B cell (primary cell): ENCODE measurements at regions not wholly inside any gene's neighbourhood (a gene's known extent, or its start where the extent isn't known, plus 50 kb on each side); places are given as distances from the start of the nearest gene placed in this dataset.

Source experiments
- ATAC-seq: fragments of 200-7000 bp; cut with Tn5 transposase; one replicate; pipeline ENCODE4 v1.10.0; 2021; ENCODE audit warnings: low read depth, mild to moderate bottlenecking, moderate number of reproducible peaks, moderate library complexity
- CTCF ChIA-PET: fragments of 350-600 bp; sonication (Branson Sonifier 250); formaldehyde crosslinking; loops from one replicate; lab custom pipeline; 2021; ENCODE audit warnings: antibody characterized with exemption, inconsistent platforms; lab: Charles Lee
- POLR2A ChIA-PET: fragments of 350-600 bp; sonication (Branson Sonifier 250); formaldehyde crosslinking; loops from one replicate; lab custom pipeline; 2021; ENCODE audit warnings: antibody characterized with exemption; lab: Charles Lee
- DNase-seq: peaks from one replicate; pipeline ENCODE4 v3.0.0; 2013
- H2AFZ ChIP-seq: 2 replicates; pipeline ENCODE4 v1.6.1; 2012; ENCODE audit warnings: mild to moderate bottlenecking, low read depth, low read length; ENCODE audit not compliant: insufficient read depth, poor library complexity, severe bottlenecking
- H3K27ac ChIP-seq, 2 donors: 1 replicate in 1 of 2; 2 replicates in 1 of 2; pipeline ENCODE4 v1.5.1; 2012 to 2013; ENCODE audit warnings: low read length in 2 of 2, mild to moderate bottlenecking in 2 of 2, moderate library complexity in 1 of 2
- H3K27me3 ChIP-seq, 4 experiments: fragments of 200-600 bp in 1 of 4; sonication (generic) in 1 of 4; replicated peaks in 1 of 4; 1 replicate in 2 of 4; 2 replicates in 2 of 4; pipeline versions ENCODE4 v1.6.1 to v1.7.0; 2013 to 2016; ENCODE audit warnings: low read length in 3 of 4, mild to moderate bottlenecking in 2 of 4, mixed read lengths in 1 of 4, moderate library complexity in 1 of 4; ENCODE audit not compliant: insufficient read depth in 4 of 4, control insufficient read depth in 3 of 4; ENCODE audit errors: control extremely low read depth in 1 of 4
- H3K36me3 ChIP-seq, 2 experiments: replicated peaks in 1 of 2; 1 replicate in 1 of 2; 2 replicates in 1 of 2; pipeline versions ENCODE4 v1.6.1 to v1.7.1; 2013; ENCODE audit warnings: low read length in 1 of 2; ENCODE audit not compliant: insufficient read depth in 2 of 2, control insufficient read depth in 1 of 2; ENCODE audit errors: control extremely low read depth in 1 of 2, extremely low read depth in 1 of 2
- H3K4me1 ChIP-seq, 2 donors: fragments of 200-600 bp in 1 of 2; sonication (generic) in 1 of 2; 1 replicate in 1 of 2; 2 replicates in 1 of 2; pipeline versions ENCODE4 v1.5.1 to v1.6.1; 2013 to 2017; ENCODE audit warnings: low read length in 2 of 2; ENCODE audit not compliant: control insufficient read depth in 2 of 2, insufficient read depth in 2 of 2
- H3K4me2 ChIP-seq: replicated peaks from 2 replicates; pipeline ENCODE3; 2012; ENCODE audit warnings: mild to moderate bottlenecking, low read depth, low read length; ENCODE audit not compliant: poor library complexity, severe bottlenecking
- H3K4me3 ChIP-seq, 5 experiments: fragments of 200-600 bp in 1 of 5; sonication (generic) in 1 of 5; 1 replicate in 3 of 5; 2 replicates in 2 of 5; pipeline versions ENCODE4 v1.5.1 to v1.7.0; 2011 to 2016; ENCODE audit warnings: low read length in 4 of 5, mild to moderate bottlenecking in 4 of 5, low read depth in 2 of 5, control low read depth in 1 of 5, moderate library complexity in 1 of 5; ENCODE audit not compliant: insufficient read depth in 1 of 5; ENCODE audit errors: control extremely low read depth in 1 of 5, extremely low read depth in 1 of 5
- H3K79me2 ChIP-seq: fragments of 200-600 bp; sonication (generic); one replicate; pipeline ENCODE4 v1.6.0; 2016; ENCODE audit warnings: low read length; ENCODE audit not compliant: control insufficient read depth, insufficient read depth
- H3K9ac ChIP-seq: fragments of 200-600 bp; sonication (generic); 2 replicates; pipeline ENCODE4 v1.6.1; 2017; ENCODE audit warnings: mild to moderate bottlenecking, low read length, moderate library complexity
- H3K9me3 ChIP-seq, 3 donors: one replicate each; pipeline versions ENCODE4 v1.6.1 to v1.7.1; 2013; ENCODE audit warnings: low read length in 2 of 3; ENCODE audit not compliant: control insufficient read depth in 2 of 3, insufficient read depth in 1 of 3; ENCODE audit errors: control extremely low read depth in 1 of 3
- H4K20me1 ChIP-seq: 2 replicates; pipeline ENCODE4 v1.6.0; 2012; ENCODE audit warnings: mild to moderate bottlenecking, low read length; ENCODE audit not compliant: insufficient read depth, control insufficient read depth, poor library complexity, severe bottlenecking
- H3K27ac Mint-ChIP-seq: one replicate; pipeline ENCODE4 v1.8.0; 2021; ENCODE audit warnings: mixed read lengths
- H3K27me3 Mint-ChIP-seq: one replicate; pipeline ENCODE4 v1.8.0; 2021; ENCODE audit warnings: mixed read lengths
- H3K4me1 Mint-ChIP-seq: one replicate; pipeline ENCODE4 v1.8.0; 2021; ENCODE audit warnings: mixed read lengths
- H3K4me3 Mint-ChIP-seq: one replicate; pipeline ENCODE4 v1.8.0; 2021; ENCODE audit warnings: mixed read lengths
- H3K9me3 Mint-ChIP-seq: one replicate; pipeline ENCODE4 v1.8.0; 2022; ENCODE audit warnings: mixed read lengths; ENCODE audit not compliant: insufficient read depth
- CTCF ChIP-seq: fragments of 200-600 bp; IDR thresholded peaks from one replicate; pipeline ENCODE4 v1.8.0; 2022; ENCODE audit warnings: antibody characterized with exemption, mild to moderate bottlenecking
- EZH2 ChIP-seq: IDR thresholded peaks from 2 replicates; pipeline ENCODE4 v1.6.1; 2012; ENCODE audit warnings: borderline replicate concordance, low read depth, mild to moderate bottlenecking, moderate library complexity, low read length; ENCODE audit not compliant: insufficient read depth, poor library complexity, severe bottlenecking
- WGBS: methylation state at CpG from one replicate; pipeline ENCODE4 v1.1.5; 2013; ENCODE audit warnings: missing lambda C conversion rate; ENCODE audit not compliant: insufficient coverage; 5-methylcytosine and 5-hydroxymethylcytosine counted together
- intact Hi-C: fragments of 100-400 bp; cut with micrococcal nuclease; formaldehyde crosslinking; loops from one replicate; pipeline ENCODE4 v1.10.0; 2022

GRCh38 chr13:107851670-107852069 lies 363.7 kb downstream of the LIG4 start:
- Histone ChIP-seq H3K79me2 (no peaks in the 10 kb centered on the region), H3K9ac (no peak overlapping the region), H4K20me1 (no peaks in the 10 kb centered on the region), H3K4me1 (no peaks in the 10 kb centered on the region), H3K27me3 (no peaks in the 10 kb centered on the region), H3K27ac (no peak overlapping the region), H3K4me2 (no peak overlapping the region), H3K9me3 (no peaks in the 10 kb centered on the region), H3K4me3 (no peak overlapping the region), H3K36me3 (no peaks in the 10 kb centered on the region), H2AFZ (no peak overlapping the region)
- CTCF ChIA-PET = no interaction called here
- POLR2A ChIA-PET = no interaction called here
- no peak for TF ChIP-seq CTCF
- no peak for TF ChIP-seq EZH2
- intact Hi-C loops = no loop called here
- no CpG with 5 or more reads among the region's 3 CpGs for WGBS
- no peak for DNase-seq
- Mint-ChIP-seq H3K9me3 (no peaks in the 10 kb centered on the region), H3K4me1 (no peaks in the 10 kb centered on the region), H3K27ac (no peak overlapping the region), H3K27me3 (no peaks in the 10 kb centered on the region), H3K4me3 (no peak overlapping the region)
- no peak for ATAC-seq

DNA sequence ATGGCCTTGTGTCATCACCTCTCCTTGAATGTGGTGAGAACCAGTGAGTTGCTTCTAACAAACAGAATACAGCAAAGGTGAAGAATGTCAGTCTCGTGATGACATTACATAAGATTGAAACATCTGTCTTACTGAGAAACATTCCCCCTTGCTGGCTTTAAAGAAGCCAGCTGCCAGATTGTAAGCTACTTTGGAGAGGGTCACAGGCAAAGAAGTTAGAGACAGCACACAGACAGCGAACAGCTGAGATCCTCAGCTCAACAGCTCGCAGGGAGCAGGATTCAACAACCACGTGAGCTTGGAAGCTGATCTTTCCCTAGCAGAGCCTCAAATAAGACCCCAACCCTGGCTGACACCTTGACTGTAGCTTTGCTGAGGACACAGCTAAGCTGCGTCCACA lies 367.9 kb downstream of the LIG4 start:
- Mint-ChIP-seq H3K4me3 (no peak overlapping the region), H3K27me3 (no peaks in the 10 kb centered on the region), H3K4me1 (no peaks in the 10 kb centered on the region), H3K27ac (no peak overlapping the region), H3K9me3 (no peaks in the 10 kb centered on the region)
- no peak for TF ChIP-seq EZH2
- TF ChIP-seq CTCF = no peak
- H3K4me2 ChIP-seq = no peak overlapping the region
- H3K4me3 ChIP-seq = no peak overlapping the region
- ChIA-PET POLR2A (no interaction called here), CTCF (no interaction called here)
- intact Hi-C loops = no loop called here
- no peaks in the 10 kb centered on the region for H4K20me1 ChIP-seq
- no peaks in the 10 kb centered on the region for H3K79me2 ChIP-seq
- no peak overlapping the region for H2AFZ ChIP-seq
- H3K9me3 ChIP-seq = no peaks in the 10 kb centered on the region
- H3K27me3 ChIP-seq = no peaks in the 10 kb centered on the region
- H3K36me3 ChIP-seq = no peaks in the 10 kb centered on the region
- H3K27ac ChIP-seq = no peak overlapping the region
- no peaks in the 10 kb centered on the region for H3K4me1 ChIP-seq
- no peak for DNase-seq
- no peak for ATAC-seq
- no peak overlapping the region for H3K9ac ChIP-seq
- WGBS = 86% methylated on average over 4 of the region's 5 CpGs
